Neural cell (in vitro differentiated cells): ENCODE measurements at regions not wholly inside any gene's neighbourhood (a gene's known extent, or its start where the extent isn't known, plus 50 kb on each side); places are given as distances from the start of the nearest gene placed in this dataset.

ENCODE experiments used
- H2AFZ ChIP-seq: fragments of 200-600, 300-800 bp; sonication (generic), shearing (Covaris generic); 2 replicates; pipeline ENCODE4 v1.6.0; 2014; ENCODE audit warnings: low read depth, mild to moderate bottlenecking, antibody characterized with exemption, low read length, moderate library complexity
- H3F3A ChIP-seq: fragments of 200-600 bp; shearing (Covaris generic); 2 replicates; pipeline ENCODE4 v1.6.1; 2016; ENCODE audit warnings: mild to moderate bottlenecking, moderate library complexity, mixed read lengths, antibody characterized with exemption, low read length; ENCODE audit not compliant: insufficient read depth, poor library complexity, severe bottlenecking
- H3K27ac ChIP-seq: fragments of 200-600, 300-800 bp; sonication (generic), shearing (Covaris generic); 2 replicates; pipeline ENCODE4 v1.5.1; 2014; ENCODE audit warnings: mild to moderate bottlenecking, low read length, moderate library complexity
- H3K27me3 ChIP-seq: fragments of 300-800, 200-600 bp; sonication (generic), shearing (Covaris generic); 2 replicates; pipeline ENCODE4 v1.6.0; 2014; ENCODE audit warnings: mild to moderate bottlenecking, low read depth, low read length, moderate library complexity; ENCODE audit not compliant: insufficient read depth
- H3K36me3 ChIP-seq: fragments of 300-800, 200-600 bp; sonication (generic), shearing (Covaris generic); 2 replicates; pipeline ENCODE4 v1.5.1; 2014; ENCODE audit warnings: mild to moderate bottlenecking, antibody characterized with exemption, low read length, moderate library complexity; ENCODE audit not compliant: insufficient read depth
- H3K4me2 ChIP-seq: fragments of 300-800, 200-600 bp; sonication (generic), shearing (Covaris generic); 2 replicates; pipeline ENCODE4 v1.6.0; 2014; ENCODE audit warnings: mild to moderate bottlenecking, low read length
- H3K4me3 ChIP-seq: fragments of 300-800, 200-600 bp; sonication (generic), shearing (Covaris generic); 2 replicates; pipeline ENCODE4 v1.5.1; 2014; ENCODE audit warnings: mild to moderate bottlenecking, low read length, moderate library complexity
- H3K79me2 ChIP-seq: fragments of 200-600 bp; shearing (Covaris generic); replicated peaks from 2 replicates; pipeline ENCODE4 v1.6.0; 2014; ENCODE audit warnings: mild to moderate bottlenecking, low read length, moderate library complexity; ENCODE audit not compliant: insufficient read depth
- H3K9ac ChIP-seq: fragments of 300-800, 200-600 bp; sonication (generic), shearing (Covaris generic); 2 replicates; pipeline ENCODE4 v1.6.1; 2016; ENCODE audit warnings: mild to moderate bottlenecking, low read length, mixed read lengths
- H3K9me2 ChIP-seq: fragments of 200-600 bp; shearing (Covaris generic); 2 replicates; pipeline ENCODE4 v1.6.1; 2016; ENCODE audit warnings: mild to moderate bottlenecking, low read length, mixed read lengths; ENCODE audit not compliant: insufficient read depth
- H3K9me3 ChIP-seq: fragments of 200-600, 300-800 bp; sonication (generic), shearing (Covaris generic); 2 replicates; pipeline ENCODE4 v1.6.1; 2016; ENCODE audit warnings: mild to moderate bottlenecking, mixed run types, low read length, moderate library complexity, mixed read lengths
- H4K20me1 ChIP-seq: fragments of 200-600 bp; shearing (Covaris generic); 2 replicates; pipeline ENCODE4 v1.6.1; 2016; ENCODE audit warnings: mild to moderate bottlenecking, mixed run types; ENCODE audit not compliant: insufficient read depth
- EP300 ChIP-seq: fragments of 450-650 bp; conservative IDR thresholded peaks from 2 replicates; pipeline ENCODE4 v1.6.1; 2014; ENCODE audit warnings: antibody characterized with exemption, mild to moderate bottlenecking, moderate library complexity; ENCODE audit not compliant: poor library complexity, severe bottlenecking
- EZH2 ChIP-seq: fragments of 200-600, 300-800 bp; shearing (Covaris generic), sonication (generic); IDR thresholded peaks from 2 replicates; pipeline ENCODE4 v1.6.1; 2014; ENCODE audit warnings: antibody characterized with exemption, low read length, borderline replicate concordance, mild to moderate bottlenecking; ENCODE audit not compliant: insufficient read depth, poor library complexity, severe bottlenecking
- MXI1 ChIP-seq: fragments of 450-650 bp; conservative IDR thresholded peaks from 2 replicates; pipeline ENCODE4 v1.6.1; 2014; ENCODE audit warnings: antibody characterized with exemption, mild to moderate bottlenecking; ENCODE audit not compliant: poor library complexity, severe bottlenecking
- POLR2AphosphoS5 ChIP-seq: IDR thresholded peaks from 2 replicates; pipeline ENCODE4 v1.6.1; 2012
- RAD21 ChIP-seq: fragments of 450-650 bp; conservative IDR thresholded peaks from 2 replicates; pipeline ENCODE4 v1.6.1; 2014; ENCODE audit warnings: antibody characterized with exemption, mild to moderate bottlenecking, moderate library complexity
- SMC3 ChIP-seq: fragments of 450-650 bp; conservative IDR thresholded peaks from 2 replicates; pipeline ENCODE4 v1.6.1; 2014; ENCODE audit warnings: antibody characterized with exemption, mild to moderate bottlenecking, moderate library complexity; ENCODE audit not compliant: poor library complexity
- TAF1 ChIP-seq: IDR thresholded peaks from 2 replicates; pipeline ENCODE4 v1.6.1; 2012; ENCODE audit warnings: low read depth
- TF ChIP-seq, protein P1 (sequence below): IDR thresholded peaks from 2 replicates; pipeline ENCODE4 v1.6.1; 2012; ENCODE audit warnings: borderline replicate concordance
- TF ChIP-seq, protein P2 (sequence below): fragments of 450-650 bp; IDR thresholded peaks from 2 replicates; pipeline ENCODE4 v1.5.1; 2014; ENCODE audit warnings: antibody characterized with exemption, mild to moderate bottlenecking, moderate library complexity; ENCODE audit not compliant: poor library complexity, severe bottlenecking

DNA sequence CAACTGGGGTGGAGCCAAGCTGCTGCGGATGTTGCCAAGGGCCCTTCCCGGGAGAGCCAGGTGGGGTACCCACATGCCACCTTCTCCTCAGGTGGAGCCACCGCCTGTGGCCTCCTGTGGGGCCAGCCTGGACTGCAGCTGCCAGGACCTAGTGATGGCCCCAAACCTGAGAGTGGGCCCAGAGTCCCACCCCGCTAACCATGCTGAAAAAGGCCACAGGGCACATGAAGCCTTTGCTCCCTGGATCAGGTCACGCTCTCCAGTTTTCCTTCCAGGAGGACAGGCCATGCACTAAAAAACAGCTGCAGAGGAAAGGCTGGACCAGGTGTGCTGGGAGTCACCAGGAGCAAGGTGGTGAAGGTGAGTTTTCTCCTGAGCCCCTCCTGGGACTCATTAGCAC lies 73.9 kb upstream of the SLC22A16 start:
- no peaks in the 10 kb centered on the region for H3K9me2 ChIP-seq
- H3K79me2 ChIP-seq, result no peaks in the 10 kb centered on the region
- H3K4me3 ChIP-seq, result no peak overlapping the region
- no peaks in the 10 kb centered on the region for H3K9me3 ChIP-seq
- H3K36me3 ChIP-seq, result no peaks in the 10 kb centered on the region
- no peaks in the 10 kb centered on the region for H4K20me1 ChIP-seq
- H3K4me2 ChIP-seq, result no peak overlapping the region
- H3F3A ChIP-seq, result no peaks in the 10 kb centered on the region
- TF ChIP-seq TAF1, result no peak
- no peak for TF ChIP-seq POLR2AphosphoS5
- TF ChIP-seq, protein P1, sequence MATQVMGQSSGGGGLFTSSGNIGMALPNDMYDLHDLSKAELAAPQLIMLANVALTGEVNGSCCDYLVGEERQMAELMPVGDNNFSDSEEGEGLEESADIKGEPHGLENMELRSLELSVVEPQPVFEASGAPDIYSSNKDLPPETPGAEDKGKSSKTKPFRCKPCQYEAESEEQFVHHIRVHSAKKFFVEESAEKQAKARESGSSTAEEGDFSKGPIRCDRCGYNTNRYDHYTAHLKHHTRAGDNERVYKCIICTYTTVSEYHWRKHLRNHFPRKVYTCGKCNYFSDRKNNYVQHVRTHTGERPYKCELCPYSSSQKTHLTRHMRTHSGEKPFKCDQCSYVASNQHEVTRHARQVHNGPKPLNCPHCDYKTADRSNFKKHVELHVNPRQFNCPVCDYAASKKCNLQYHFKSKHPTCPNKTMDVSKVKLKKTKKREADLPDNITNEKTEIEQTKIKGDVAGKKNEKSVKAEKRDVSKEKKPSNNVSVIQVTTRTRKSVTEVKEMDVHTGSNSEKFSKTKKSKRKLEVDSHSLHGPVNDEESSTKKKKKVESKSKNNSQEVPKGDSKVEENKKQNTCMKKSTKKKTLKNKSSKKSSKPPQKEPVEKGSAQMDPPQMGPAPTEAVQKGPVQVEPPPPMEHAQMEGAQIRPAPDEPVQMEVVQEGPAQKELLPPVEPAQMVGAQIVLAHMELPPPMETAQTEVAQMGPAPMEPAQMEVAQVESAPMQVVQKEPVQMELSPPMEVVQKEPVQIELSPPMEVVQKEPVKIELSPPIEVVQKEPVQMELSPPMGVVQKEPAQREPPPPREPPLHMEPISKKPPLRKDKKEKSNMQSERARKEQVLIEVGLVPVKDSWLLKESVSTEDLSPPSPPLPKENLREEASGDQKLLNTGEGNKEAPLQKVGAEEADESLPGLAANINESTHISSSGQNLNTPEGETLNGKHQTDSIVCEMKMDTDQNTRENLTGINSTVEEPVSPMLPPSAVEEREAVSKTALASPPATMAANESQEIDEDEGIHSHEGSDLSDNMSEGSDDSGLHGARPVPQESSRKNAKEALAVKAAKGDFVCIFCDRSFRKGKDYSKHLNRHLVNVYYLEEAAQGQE, result no peak
- TF ChIP-seq RAD21, result no peak
- no peak for TF ChIP-seq EP300
- TF ChIP-seq MXI1, result no peak
- no peak overlapping the region for H3K9ac ChIP-seq
- no peak overlapping the region for H3K27ac ChIP-seq
- no peaks in the 10 kb centered on the region for H3K27me3 ChIP-seq
- no peak overlapping the region for H2AFZ ChIP-seq

DNA sequence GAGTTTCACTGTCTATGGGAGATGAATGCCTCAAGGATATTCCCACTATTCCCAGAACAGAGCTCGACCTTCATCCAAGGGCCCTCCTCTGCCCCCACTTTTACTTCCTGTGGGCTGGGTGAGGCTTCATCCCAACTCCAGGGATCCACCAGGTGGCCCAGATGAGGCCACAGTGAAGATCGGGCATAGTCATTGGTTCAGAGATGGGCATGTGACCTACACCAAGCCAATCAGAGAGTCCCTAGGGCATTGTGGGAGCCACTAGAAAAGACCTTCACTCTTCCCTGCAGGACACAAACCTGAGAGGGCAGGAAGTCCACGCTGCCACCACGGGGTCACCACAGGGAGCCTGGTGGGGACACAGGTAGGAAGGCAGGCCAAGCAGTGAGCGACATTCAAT lies 72.9 kb upstream of the SLC22A16 start:
- no peaks in the 10 kb centered on the region for H3K9me3 ChIP-seq
- no peak overlapping the region for H3K4me3 ChIP-seq
- H3K36me3 ChIP-seq, result no peaks in the 10 kb centered on the region
- no peak overlapping the region for H2AFZ ChIP-seq
- TF ChIP-seq POLR2AphosphoS5, result no peak
- TF ChIP-seq, protein P2, sequence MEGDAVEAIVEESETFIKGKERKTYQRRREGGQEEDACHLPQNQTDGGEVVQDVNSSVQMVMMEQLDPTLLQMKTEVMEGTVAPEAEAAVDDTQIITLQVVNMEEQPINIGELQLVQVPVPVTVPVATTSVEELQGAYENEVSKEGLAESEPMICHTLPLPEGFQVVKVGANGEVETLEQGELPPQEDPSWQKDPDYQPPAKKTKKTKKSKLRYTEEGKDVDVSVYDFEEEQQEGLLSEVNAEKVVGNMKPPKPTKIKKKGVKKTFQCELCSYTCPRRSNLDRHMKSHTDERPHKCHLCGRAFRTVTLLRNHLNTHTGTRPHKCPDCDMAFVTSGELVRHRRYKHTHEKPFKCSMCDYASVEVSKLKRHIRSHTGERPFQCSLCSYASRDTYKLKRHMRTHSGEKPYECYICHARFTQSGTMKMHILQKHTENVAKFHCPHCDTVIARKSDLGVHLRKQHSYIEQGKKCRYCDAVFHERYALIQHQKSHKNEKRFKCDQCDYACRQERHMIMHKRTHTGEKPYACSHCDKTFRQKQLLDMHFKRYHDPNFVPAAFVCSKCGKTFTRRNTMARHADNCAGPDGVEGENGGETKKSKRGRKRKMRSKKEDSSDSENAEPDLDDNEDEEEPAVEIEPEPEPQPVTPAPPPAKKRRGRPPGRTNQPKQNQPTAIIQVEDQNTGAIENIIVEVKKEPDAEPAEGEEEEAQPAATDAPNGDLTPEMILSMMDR, result no peak
- TF ChIP-seq RAD21, result no peak
- TF ChIP-seq, protein P1, result no peak
- no peak for TF ChIP-seq EZH2
- no peak for TF ChIP-seq SMC3
- TF ChIP-seq MXI1, result no peak
- TF ChIP-seq TAF1, result no peak
- TF ChIP-seq EP300, result no peak
- H3K4me2 ChIP-seq, result no peak overlapping the region
- H3K79me2 ChIP-seq, result no peaks in the 10 kb centered on the region
- no peak overlapping the region for H3K9ac ChIP-seq
- H3K9me2 ChIP-seq, result no peaks in the 10 kb centered on the region
- no peaks in the 10 kb centered on the region for H3K27me3 ChIP-seq
- H3F3A ChIP-seq, result no peaks in the 10 kb centered on the region
- no peak overlapping the region for H3K27ac ChIP-seq
- H4K20me1 ChIP-seq, result no peaks in the 10 kb centered on the region
